Mucosa of rectum (tissue), 2 donors: ENCODE measurements at regions not wholly inside any gene's neighbourhood (a gene's known extent, or its start where the extent isn't known, plus 50 kb on each side); places are given as distances from the start of the nearest gene placed in this dataset.

Experiments used
- H3K27ac ChIP-seq, 2 donors: one replicate each; pipeline ENCODE4 v1.7.0; 2013; ENCODE audit warnings: inconsistent platforms in 2 of 2, low read depth in 2 of 2, low read length in 2 of 2
- H3K27me3 ChIP-seq, 2 donors: one replicate each; pipeline ENCODE4 v1.7.0; 2013; ENCODE audit warnings: low read length in 2 of 2; ENCODE audit not compliant: control insufficient read depth in 2 of 2, insufficient read depth in 2 of 2
- H3K36me3 ChIP-seq, 2 donors: one replicate each; pipeline ENCODE4 v1.7.0; 2013; ENCODE audit warnings: low read length in 2 of 2; ENCODE audit not compliant: control insufficient read depth in 2 of 2, insufficient read depth in 2 of 2
- H3K4me1 ChIP-seq, 2 donors: one replicate each; pipeline ENCODE4 v1.7.0; 2013; ENCODE audit warnings: low read length in 2 of 2, mild to moderate bottlenecking in 1 of 2; ENCODE audit not compliant: control insufficient read depth in 2 of 2, insufficient read depth in 2 of 2
- H3K4me3 ChIP-seq, 2 donors: one replicate each; pipeline ENCODE4 v1.7.0; 2013; ENCODE audit warnings: low read length in 2 of 2
- H3K9ac ChIP-seq, 2 donors: one replicate each; pipeline ENCODE4 v1.7.0; 2013; ENCODE audit warnings: low read length in 2 of 2, low read depth in 1 of 2, mild to moderate bottlenecking in 1 of 2
- H3K9me3 ChIP-seq, 2 donors: one replicate each; pipeline ENCODE4 v1.7.0; 2013; ENCODE audit warnings: low read length in 2 of 2; ENCODE audit not compliant: control insufficient read depth in 2 of 2
- donor health status: healthy.
- donor health status: Normal muscosa, but diverticular disease.

- Histone ChIP-seq H3K27me3 (no peaks in the 10 kb centered on the region), H3K4me3 (no peak overlapping the region), H3K9ac (no peak overlapping the region), H3K9me3 (no peaks in the 10 kb centered on the region), H3K27ac (no peak overlapping the region), H3K36me3 (no peaks in the 10 kb centered on the region), H3K4me1 (no peaks in the 10 kb centered on the region)
These were observed 443.4 kb upstream of the LINC00305 start for GRCh38 chr18:64592246-64592645.

- Histone ChIP-seq H3K9me3 (no peaks in the 10 kb centered on the region), H3K9ac (no peak overlapping the region), H3K4me1 (no peaks in the 10 kb centered on the region), H3K4me3 (no peak overlapping the region), H3K27me3 (no peaks in the 10 kb centered on the region), H3K36me3 (no peaks in the 10 kb centered on the region), H3K27ac (no peak overlapping the region)
These were observed 440.1 kb upstream of the LINC00305 start for GRCh38 chr18:64589000-64589399.

- Histone ChIP-seq H3K9me3 (no peaks in the 10 kb centered on the region), H3K36me3 (no peaks in the 10 kb centered on the region), H3K27ac (no peak overlapping the region), H3K27me3 (no peaks in the 10 kb centered on the region), H3K9ac (no peak overlapping the region), H3K4me3 (no peak overlapping the region), H3K4me1 (no peaks in the 10 kb centered on the region)
These were observed 417.6 kb upstream of the LINC00305 start for GRCh38 chr18:64566456-64566855.

GRCh38 chr18:64562651-64563050, 413.8 kb upstream of the LINC00305 start:
- no peaks in the 10 kb centered on the region for H3K9me3 ChIP-seq
- no peaks in the 10 kb centered on the region for H3K36me3 ChIP-seq
- H3K4me1 ChIP-seq, result no peaks in the 10 kb centered on the region
- H3K27ac ChIP-seq, result no peak overlapping the region
- no peaks in the 10 kb centered on the region for H3K27me3 ChIP-seq
- no peak overlapping the region for H3K4me3 ChIP-seq
- H3K9ac ChIP-seq, result no peak overlapping the region

- no peaks in the 10 kb centered on the region for H3K27me3 ChIP-seq
- H3K4me1 ChIP-seq, result no peaks in the 10 kb centered on the region
- H3K9ac ChIP-seq, result no peak overlapping the region
- no peak overlapping the region for H3K27ac ChIP-seq
- no peak overlapping the region for H3K4me3 ChIP-seq
- no peaks in the 10 kb centered on the region for H3K36me3 ChIP-seq
- H3K9me3 ChIP-seq, result no peaks in the 10 kb centered on the region
These were observed 397.6 kb upstream of the LINC00305 start for GRCh38 chr18:64546451-64546850.

GRCh38 chr18:64539847-64540246, 391.0 kb upstream of the LINC00305 start:
- Histone ChIP-seq H3K9ac (no peak overlapping the region), H3K36me3 (no peaks in the 10 kb centered on the region), H3K27ac (no peak overlapping the region), H3K9me3 (no peaks in the 10 kb centered on the region), H3K4me3 (no peak overlapping the region), H3K27me3 (no peaks in the 10 kb centered on the region), H3K4me1 (no peaks in the 10 kb centered on the region)

- no peaks in the 10 kb centered on the region for H3K36me3 ChIP-seq
- H3K4me1 ChIP-seq, result no peaks in the 10 kb centered on the region
- no peaks in the 10 kb centered on the region for H3K27me3 ChIP-seq
- H3K9ac ChIP-seq, result no peak overlapping the region
- H3K9me3 ChIP-seq, result no peaks in the 10 kb centered on the region
- no peak overlapping the region for H3K4me3 ChIP-seq
- H3K27ac ChIP-seq, result no peak overlapping the region
These were observed 379.8 kb upstream of the LINC00305 start for GRCh38 chr18:64528646-64529045.

GRCh38 chr18:64519201-64519600, 370.3 kb upstream of the LINC00305 start:
- H3K27me3 ChIP-seq, result no peaks in the 10 kb centered on the region
- H3K4me3 ChIP-seq, result no peak overlapping the region
- no peak overlapping the region for H3K9ac ChIP-seq
- H3K4me1 ChIP-seq, result no peaks in the 10 kb centered on the region
- H3K27ac ChIP-seq, result no peak overlapping the region
- H3K36me3 ChIP-seq, result no peaks in the 10 kb centered on the region
- H3K9me3 ChIP-seq, result no peaks in the 10 kb centered on the region

GRCh38 chr18:64518191-64518590, 369.3 kb upstream of the LINC00305 start:
- Histone ChIP-seq H3K27me3 (no peaks in the 10 kb centered on the region), H3K9ac (no peak overlapping the region), H3K4me1 (no peaks in the 10 kb centered on the region), H3K9me3 (no peaks in the 10 kb centered on the region), H3K4me3 (no peak overlapping the region), H3K27ac (no peak overlapping the region), H3K36me3 (no peaks in the 10 kb centered on the region)

GRCh38 chr18:64513401-64513800, 364.5 kb upstream of the LINC00305 start:
- Histone ChIP-seq H3K9ac (no peak overlapping the region), H3K27ac (no peak overlapping the region), H3K36me3 (no peaks in the 10 kb centered on the region), H3K9me3 (no peaks in the 10 kb centered on the region), H3K27me3 (no peaks in the 10 kb centered on the region), H3K4me3 (no peak overlapping the region), H3K4me1 (no peaks in the 10 kb centered on the region)

GRCh38 chr18:64490207-64490606, 341.3 kb upstream of the LINC00305 start:
- Histone ChIP-seq H3K4me3 (no peak overlapping the region), H3K9me3 (no peaks in the 10 kb centered on the region), H3K36me3 (no peaks in the 10 kb centered on the region), H3K9ac (no peak overlapping the region), H3K27ac (no peak overlapping the region), H3K4me1 (no peaks in the 10 kb centered on the region), H3K27me3 (no peaks in the 10 kb centered on the region)
